ENCODE measurements at regions not wholly inside any gene's neighbourhood (a gene's known extent, or its start where the extent isn't known, plus 50 kb on each side); places are given as distances from the start of the nearest gene placed in this dataset.
A peak's percentile ranks its signal among the peaks of the same experiment; 100 is the strongest.

DNA sequence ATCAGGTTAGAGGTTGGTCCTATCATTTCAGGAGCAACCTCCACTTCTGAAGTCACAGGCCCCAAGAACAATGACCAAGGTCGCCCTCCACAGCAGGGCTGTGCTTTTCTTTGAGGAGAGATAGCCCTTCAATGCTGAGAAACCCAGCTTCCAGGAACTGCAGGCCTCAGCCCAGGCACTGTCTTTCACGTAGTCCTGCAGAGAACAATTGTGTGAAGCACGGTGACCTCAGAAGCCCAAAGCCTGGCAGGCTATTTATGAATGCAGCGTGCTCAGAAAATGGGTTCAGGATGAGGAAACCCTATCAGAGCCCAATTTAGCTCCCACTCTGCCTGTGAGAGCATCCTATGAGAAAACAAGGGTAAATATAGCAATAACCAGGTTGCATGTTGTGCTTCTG, 388.3 kb downstream of the PLK2 start:
- DNase-seq (ENCODE audit: low read depth in 2 of 2), result no peak

DNA sequence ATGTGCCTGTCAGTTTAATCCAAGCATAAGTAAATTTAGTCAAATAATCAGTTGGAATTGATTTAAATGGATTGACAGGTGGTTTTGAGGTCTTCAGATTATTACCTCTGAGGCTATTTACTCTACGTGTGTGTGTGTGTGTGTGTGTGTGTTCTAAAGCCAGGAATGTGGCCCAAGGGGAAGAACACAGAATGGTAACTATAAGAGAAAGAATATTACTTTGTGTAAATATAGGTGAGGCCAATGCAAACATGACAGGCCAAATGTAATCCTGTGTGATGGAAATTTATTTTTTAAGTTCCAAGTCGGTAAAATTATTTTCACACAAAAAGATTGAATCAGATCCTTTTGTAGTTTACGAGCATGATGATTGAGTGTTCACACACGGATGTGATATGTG, 390.0 kb downstream of the PLK2 start:
- no peak for DNase-seq (ENCODE audit: low read depth in 2 of 2)

DNA sequence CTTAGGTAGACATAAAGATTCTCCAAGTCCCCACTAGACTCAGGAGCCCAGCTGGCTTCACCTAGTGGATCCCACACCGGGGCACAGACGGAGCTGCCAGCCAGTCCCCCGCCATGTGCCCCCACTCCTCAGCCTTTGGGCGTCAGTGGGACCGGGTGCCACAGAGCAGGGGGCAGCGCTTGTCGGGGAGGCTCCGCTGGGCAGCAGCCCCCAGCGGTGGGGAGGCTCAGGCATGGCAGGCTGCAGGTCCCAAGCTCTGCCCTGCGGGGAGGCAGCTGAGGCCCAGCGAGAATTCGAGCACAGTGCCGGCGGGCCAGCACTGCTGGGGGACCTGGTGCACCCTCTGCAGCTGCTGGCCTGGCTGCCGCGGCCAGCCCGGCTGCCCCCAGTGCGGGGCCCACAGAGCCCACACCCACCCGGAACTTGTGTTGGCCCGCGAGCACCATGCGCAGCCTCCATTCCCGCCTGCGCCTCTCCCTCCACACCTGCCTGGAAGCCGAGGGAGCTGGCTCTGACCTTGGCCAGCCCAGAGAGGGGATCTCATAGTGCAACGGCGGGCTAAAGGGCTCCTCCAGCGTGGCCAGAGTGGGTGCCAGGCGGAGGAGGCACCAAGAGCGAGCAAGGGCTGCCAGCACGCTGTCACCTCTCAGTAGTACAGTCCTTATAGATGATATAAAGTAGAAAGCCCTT, 390.7 kb downstream of the PLK2 start:
- no peak for DNase-seq (ENCODE audit: low read depth in 2 of 2)

DNA sequence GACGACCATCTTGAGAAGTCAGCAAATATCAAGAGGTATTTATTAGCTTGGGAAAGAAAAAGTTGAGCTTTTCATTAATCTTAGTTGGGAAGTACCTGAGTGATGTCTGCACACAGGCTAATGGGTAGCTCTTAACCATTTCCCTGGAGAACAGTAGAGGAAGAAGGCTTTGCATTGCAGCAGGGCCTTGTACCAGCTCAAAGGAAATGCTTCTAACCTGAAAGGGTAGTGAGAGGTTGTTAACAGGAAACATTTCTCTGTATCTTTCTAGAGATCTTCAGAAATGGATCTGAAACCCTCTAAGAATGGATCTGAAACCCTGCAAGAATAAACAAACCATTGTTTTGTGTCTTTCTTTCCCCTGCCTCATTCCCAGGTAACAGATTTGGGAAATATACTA, 393.3 kb downstream of the PLK2 start:
- no peak for DNase-seq (ENCODE audit: low read depth in 2 of 2)

DNA sequence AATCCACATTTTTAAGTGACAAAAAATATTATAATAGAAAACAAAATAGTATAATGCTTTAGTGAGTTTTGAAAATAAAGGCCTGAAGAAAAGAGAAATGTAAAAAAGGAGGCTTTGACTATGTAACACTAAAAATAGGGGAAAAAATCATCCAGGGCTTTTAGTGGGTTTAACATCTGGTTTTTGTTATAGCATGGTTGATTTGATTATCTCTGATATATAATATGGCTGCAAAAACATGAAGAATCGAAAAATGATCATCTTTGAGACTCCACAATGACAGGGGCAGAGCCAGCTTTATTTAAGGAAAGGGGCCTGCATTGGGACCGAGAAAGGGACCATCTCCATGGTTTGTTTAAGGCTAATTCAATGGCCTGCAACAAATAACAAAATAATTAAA, 393.8 kb downstream of the PLK2 start:
- DNase-seq (ENCODE audit: low read depth in 2 of 2), result no peak

DNA sequence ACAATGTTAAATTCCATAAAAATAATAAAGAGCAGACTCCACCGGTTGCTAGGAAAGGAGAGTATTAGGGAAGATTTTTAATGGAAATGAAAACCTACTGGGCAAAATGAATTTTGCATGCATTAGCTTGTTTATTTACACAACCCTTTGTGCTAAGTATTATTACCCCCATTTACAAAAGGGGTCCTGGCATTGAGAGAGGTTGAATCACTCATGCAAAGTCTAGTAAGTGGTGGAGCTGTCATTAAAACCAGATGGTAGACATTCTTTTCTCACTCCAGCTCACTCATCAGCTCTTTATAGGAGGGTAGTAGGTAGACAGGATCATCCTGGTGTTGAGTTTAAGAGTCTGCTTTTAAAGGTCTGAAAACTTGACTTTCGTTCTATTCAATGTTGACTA, 395.1 kb downstream of the PLK2 start:
- peak; percentile 67 to 72 for DNase-seq (ENCODE audit: low read depth in 2 of 2)

DNA sequence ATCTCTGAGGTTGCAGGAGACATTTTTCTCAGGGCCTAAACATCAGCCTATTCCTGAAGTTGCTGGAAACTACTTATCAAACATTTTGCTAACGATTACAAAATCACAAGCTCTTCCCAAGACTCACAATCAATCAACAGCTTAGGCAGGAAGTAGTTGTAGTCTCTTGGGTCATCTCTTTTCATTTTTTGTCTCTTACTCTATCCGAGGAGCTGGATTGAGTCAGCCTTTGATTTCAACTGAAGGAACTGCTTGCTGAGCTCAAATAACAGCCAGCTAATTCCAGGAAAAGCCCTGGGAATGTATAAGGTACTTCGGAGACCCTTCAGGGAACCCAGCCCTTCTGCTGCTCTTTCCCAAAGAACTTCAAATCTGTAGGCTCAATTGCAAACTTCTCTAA, 398.9 kb downstream of the PLK2 start:
- peak; percentile 52 to 66 for DNase-seq (ENCODE audit: low read depth in 2 of 2)

DNA sequence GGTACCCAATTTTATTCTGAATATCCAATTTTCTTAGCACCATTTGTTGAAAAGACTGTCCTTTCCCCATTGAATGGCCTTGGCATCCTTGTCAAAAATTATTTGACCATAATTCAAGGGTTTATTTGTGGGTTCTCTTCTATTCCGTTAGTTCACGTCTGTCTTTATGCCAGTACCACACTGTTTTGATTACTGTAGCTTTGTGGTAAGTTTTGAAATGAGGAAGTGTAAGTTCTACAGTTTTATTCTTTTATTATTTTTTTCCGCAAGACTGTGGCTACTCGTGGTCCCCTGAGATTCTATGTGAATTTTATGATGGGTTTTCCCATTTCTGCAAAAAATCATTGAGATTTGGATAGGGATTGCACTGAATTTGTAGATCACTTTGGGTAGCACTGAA, 402.6 kb downstream of the PLK2 start:
- no peak for DNase-seq (ENCODE audit: low read depth in 2 of 2)

DNA sequence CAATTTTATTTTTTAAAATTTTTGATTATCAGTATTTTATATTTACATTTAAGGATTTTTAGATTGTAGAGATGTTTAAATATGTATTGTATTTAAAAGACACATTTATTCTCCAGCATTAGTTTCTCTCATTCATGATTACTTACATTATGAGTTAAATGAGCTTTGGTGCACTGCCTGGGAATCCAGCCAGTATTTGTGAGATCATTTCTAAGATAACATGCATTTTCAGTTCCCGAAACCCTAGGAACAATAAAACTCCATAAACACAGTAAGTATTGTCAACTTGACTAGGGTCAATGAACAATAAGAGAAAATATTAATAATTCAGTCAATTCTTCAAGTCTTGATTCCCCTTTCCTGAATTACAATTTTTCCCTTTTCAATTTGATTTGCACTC, 403.3 kb downstream of the PLK2 start:
- DNase-seq (ENCODE audit: low read depth in 2 of 2), result peak in 1 of 2 experiments; percentile 16

DNA sequence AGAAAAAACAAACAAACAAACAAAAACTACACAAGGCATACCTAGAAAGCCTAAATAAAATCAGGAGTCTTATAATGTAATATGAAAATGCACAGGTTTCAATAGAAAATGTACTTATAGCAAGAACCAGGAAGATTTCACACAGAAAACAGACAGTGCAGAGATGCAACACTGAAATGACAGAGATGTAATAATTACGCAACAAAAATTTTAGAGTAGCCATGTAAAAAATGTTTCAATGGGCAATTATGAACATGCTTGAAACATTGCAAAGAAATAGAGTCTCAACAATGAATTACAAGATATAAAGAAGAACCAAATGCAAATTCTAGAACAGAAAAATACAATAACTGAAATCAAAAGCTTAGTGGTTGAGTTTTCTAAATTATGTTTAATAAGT, 405.9 kb downstream of the PLK2 start:
- no peak for DNase-seq (ENCODE audit: low read depth in 2 of 2)

DNA sequence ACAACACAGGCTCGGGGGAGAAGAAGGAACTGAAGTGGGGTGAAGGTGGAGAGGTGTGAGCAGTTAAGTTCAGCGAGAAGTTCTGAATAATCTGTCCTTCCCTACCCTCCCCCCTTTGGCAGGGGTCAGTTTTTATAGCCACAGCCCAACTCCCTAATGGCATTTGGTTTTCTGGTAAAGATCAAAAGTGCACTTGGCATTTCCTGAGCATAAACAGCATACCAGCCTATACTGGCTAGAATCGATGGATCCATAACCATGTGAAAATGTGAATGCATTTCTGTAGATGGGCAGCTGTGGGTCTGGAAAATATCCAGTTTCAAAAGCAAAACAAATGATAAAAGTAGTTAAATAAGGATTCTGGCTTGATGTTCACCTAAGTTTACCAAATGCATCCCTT, 410.9 kb downstream of the PLK2 start:
- DNase-seq (ENCODE audit: low read depth in 2 of 2), result no peak

DNA sequence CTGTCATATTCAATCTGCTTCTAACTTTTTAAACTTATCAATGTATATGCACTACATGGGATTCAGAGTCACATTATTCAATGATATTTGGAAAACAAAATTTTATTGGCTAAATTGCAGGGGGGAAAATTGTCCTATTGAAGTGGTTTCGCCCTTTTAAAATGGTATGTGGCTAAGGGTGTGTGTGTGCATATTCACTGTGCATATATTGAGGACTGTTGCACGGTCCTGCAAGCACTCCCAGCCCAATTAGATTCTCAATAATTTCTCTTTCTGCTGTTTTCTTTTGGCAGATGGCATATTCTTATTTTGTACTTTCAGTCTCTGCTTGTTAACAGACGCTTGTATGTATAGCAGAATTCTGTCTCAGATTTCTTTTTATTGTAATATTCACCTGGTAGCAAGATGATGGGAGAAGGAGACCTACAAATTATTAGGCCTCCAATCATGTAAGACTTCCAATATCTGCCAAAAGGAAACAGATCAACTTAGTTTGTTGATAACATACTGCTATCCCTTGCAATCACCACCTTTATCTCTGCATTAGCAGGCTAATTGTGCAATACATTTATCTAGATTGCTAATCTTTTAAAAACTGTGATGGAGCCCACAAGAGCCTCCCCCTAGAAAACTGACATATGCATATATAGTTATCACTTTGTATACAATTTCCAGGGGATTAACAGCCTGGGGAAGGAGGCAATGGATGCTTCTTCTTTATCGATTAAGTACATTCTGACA, 411.5 kb downstream of the PLK2 start:
- DNase-seq (ENCODE audit: low read depth in 2 of 2), result no peak

DNA sequence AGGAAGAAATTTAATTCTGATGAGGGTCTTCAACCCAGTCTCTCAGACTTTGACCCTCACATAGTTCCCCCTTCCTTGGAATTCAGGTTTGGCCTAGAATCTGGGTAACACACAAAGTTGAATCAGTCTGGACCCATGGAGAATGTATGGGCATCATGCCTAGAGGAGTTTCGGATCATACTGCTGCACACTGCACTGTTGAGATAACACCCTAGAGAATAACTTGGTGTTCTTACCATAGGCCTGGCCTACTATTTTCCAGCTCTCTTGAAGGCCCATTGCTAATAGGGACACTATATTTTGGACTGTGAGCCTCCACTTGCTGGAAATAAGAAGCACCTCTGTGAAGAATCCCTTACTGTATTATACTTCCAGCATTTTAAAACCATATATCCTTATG, 413.5 kb downstream of the PLK2 start:
- DNase-seq (ENCODE audit: low read depth in 2 of 2), result no peak

DNA sequence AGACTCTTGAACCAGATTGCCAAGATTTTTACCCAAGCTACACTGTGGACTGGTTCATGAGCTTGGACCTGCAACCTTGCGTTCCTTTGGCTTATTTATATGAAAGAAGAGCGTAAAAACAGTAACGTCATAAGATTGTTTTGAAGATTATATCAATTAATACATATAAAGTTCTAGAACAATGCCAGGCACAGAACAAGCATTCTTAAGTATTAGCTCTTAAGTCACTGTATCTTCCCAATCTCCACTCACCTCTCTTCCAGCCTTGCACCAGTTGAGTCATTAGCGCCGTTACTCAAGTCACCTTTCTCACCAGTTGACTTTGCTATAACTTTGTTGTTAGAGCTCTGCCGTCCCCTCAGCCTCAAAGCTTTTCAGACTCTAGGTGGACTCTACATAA, 415.7 kb downstream of the PLK2 start:
- no peak for DNase-seq (ENCODE audit: low read depth in 2 of 2)

DNA sequence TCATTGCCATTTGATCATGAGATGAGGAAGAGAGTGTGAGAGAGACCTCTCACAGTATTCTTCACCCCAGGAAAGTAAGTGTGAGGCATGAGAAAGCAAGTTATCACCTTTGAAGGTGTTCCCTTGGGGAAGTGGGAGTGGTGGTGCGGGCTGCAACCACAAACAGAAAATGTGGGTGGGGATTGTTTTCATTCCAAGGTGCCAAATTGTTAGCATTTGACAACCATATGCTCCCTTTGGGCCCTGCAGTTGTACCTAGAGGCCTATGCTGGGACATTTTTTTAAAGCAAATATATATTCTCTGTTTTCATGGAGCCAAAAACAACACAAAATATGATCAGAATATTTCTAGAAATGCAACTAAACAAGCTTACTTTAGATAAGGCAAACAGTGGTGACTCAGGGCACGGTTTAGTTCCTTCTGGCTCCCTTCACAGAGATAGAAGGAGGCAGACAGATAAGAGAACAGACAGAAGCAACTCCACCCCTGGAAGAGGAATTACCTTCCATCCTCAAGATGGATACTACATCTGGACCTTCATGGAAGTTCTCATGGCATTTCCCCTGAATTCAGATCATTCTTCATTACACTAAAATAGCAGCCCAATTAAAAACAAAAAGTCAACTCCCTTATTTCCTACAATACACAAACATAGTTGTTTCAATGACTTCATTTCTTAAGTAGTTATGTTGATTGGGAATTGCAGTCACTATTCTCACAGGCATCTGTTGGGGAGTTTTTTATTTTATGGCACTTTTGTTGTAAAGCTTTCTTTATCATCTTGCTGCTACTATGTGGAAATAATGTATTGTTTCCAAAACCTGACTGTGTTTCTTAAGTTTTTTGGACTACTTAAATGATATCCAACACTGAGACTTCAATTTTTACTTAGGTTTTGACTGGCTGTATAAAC, 416.6 kb downstream of the PLK2 start:
- DNase-seq (ENCODE audit: low read depth in 2 of 2), result no peak

DNA sequence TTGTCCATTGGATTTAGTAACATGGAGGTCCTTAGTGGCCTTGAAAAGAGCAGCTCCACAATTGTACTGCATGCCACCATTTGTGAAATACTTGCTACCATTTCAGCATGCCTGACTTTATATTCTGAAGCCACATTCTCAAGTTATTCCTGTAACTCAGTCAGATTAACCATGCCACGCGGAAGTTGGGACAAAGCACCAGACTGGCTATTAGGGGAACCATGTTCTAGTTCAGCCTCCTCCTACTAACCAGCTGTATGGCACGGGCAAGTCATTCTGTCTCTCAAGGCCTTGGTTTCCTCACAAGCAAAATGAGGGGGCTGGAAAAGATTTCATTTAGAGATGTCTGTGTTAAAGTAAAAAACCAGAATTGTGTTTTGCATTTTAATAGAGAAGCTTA, 418.0 kb downstream of the PLK2 start:
- DNase-seq (ENCODE audit: low read depth in 2 of 2), result no peak

DNA sequence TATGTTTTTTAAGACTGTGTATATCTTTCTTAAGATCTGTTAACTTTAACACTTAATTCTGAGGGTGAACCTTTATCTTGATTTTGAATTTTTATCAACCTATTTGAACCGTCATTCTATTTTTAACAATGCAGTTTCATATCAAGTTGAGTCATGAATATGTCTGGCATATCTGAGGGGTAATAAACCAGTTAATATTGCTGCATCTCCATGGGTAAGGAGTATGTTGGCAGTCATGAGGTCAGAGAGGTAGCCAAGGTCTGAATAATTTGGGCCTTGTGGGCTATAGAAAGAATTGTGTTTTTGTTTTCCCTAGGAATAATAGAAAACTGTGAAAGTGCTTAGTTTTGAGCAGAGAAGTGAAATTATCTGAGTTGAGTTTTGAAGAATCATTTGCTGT, 419.0 kb downstream of the PLK2 start:
- no peak for DNase-seq (ENCODE audit: low read depth in 2 of 2)

DNA sequence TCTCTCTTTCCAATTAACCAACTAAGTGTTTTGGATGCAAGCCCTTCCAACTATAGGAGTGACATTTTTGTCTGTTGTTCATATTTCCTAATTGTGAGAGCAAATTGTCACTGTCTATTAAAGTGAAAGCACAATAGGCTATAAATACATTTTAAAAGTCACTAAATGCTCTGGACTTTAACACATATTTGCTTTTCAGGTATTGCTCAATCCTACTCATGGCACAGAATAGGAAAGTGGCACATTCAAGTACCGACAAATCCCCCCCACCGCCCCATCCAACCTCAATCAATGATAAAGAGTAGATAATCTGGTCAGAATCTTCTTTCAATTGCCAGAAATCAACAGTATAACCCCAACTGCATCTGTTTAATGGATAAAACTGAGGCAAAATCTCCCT, 419.8 kb downstream of the PLK2 start:
- DNase-seq (ENCODE audit: low read depth in 2 of 2), result no peak

DNA sequence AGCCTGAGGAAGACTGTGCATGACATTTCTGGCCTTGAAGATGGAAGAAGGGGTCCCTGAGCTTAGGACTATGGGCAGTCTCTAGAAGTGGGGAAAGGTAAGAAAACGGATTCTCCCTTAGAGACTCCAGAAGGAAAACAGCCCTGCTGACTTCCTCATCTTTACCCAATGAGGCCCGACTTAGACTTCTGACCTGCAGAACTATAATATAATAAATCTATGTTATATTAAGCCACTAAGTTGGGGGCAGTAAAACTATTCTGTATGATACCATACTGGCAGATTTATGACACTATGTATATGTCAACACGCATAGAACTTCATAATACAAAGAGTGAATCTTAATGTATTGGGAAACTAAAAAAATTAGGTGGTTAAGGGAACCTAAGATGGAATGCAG, 422.0 kb downstream of the PLK2 start:
- DNase-seq (ENCODE audit: low read depth in 2 of 2), result no peak

DNA sequence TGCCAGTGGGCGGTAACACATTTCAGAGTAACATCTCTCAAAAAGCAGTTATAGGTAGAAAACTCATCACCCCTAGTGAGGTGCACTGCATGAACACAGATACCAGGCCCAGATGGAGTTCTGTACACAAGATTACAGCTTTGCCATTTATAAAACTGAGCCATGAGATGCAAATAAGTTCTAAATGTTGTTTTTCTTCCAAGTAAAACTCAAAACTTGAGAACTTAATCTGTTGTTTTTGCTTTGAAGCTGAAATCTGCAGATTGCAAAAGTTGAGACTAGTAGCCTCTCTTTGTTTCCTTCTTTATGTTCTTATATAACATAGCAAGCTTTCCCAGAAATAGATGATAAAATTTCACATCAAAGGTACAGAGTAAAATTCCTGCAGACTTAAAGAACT, 434.1 kb downstream of the PLK2 start:
- no peak for DNase-seq (ENCODE audit: low read depth in 2 of 2)

DNA sequence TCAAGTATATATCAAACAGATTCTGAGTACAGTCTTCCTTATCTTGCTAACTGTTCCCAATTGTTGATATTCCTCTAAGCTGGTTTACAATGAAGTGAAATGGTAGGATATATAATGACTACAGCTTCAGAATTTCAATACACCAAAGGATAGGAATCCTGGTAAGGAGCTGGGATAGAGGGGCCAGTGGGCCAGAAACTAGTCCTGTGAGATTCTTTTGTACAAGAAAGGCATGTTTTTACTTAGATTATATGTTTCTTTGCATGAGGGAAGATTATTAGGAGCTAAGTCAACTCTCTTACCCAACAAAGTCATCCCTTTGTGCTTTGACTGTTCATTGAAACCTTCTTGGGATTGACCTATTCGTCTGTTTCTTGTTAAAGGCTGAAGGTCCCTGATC, 435.7 kb downstream of the PLK2 start:
- DNase-seq (ENCODE audit: low read depth in 2 of 2), result no peak

DNA sequence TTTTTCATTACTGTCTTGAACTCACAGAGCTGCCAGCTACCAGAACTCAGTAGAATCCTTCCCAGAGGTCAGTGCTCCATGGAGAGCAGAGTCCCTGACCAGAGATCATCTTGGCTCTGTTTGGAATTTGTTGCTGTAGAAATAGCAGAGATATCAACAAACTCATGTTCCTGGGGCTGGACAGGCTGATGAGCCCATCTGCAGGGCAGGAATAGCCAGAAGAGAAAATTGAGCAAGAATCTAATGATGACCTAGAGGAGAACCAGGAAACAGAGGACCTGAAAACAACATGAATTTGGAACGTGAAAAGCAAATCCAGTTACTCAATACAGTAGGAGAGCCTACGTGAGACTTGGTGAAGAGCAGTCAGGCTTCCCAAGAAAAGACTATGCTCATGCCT, 437.8 kb downstream of the PLK2 start:
- DNase-seq (ENCODE audit: low read depth in 2 of 2), result no peak

DNA sequence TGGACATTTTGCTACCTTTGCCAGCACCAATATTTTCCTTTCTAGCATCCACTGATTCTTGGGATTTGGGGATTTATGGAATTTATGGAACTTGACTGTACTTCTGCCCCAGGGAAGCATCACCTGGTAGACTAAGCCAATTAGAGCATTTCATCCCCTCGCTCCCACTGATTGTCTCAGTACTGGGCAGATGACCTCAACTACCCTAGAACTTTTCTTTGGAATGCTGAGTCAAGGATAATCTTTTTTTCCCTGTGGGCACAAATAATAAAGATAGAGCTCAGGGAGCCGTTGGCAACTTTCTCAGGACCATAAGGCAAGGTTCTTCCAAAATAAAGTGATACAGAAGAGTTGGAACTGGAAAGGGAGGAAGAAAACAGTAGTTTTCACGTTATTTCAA, 438.4 kb downstream of the PLK2 start:
- no peak for DNase-seq (ENCODE audit: low read depth in 2 of 2)
